Pulmonary artery endothelial cell (primary cell): ENCODE measurements at regions not wholly inside any gene's neighbourhood (a gene's known extent, or its start where the extent isn't known, plus 50 kb on each side); places are given as distances from the start of the nearest gene placed in this dataset.
"Not testable (repeated sequence)": the region's sequence is repeated elsewhere in the genome, so short reads cannot be mapped to it uniquely, and the experiment has no call there.

Source experiments
- DNase-seq: peaks from one replicate; pipeline ENCODE4 v3.0.0-alpha.2; 2011; ENCODE audit warnings: low read depth, low spot score

DNA sequence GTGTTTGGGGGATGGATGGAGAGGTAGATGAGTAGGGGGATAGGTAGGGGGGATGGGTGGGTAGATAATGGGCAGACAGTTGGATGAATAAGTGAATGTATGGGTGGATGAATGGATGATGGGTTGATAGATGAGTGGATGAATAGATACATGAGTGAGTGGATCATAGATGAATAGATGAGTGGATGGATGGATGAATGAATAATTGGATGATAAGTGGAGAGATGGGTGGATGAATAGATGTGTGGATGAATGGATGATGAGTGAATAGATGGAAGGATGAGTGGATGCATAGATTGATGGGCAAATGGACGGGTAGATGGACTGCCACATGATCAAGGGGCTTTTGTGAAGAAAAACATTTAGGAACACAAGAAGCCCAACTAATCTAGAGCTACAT, 133.3 kb upstream of the F3 start:
- no peak for DNase-seq

DNA sequence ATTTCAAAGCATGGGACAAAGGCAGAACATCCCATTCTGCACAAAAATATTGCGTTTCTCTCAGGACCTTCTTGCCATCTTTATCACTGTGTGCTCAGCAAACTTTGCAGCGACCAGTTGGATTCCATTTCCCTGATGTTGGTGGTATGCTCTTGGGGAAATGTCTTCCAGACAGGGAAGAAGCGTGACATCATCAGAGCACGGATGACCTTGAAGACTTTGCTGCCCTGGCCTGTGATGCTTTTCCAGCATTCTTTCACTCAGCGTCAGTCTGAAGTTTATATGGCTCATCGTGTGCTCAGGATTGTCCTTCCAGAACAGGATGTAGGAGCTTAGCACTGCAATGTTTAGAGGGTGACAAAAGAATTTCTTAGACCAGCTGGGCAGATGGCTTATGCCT, 131.4 kb upstream of the F3 start:
- no peak for DNase-seq

DNA sequence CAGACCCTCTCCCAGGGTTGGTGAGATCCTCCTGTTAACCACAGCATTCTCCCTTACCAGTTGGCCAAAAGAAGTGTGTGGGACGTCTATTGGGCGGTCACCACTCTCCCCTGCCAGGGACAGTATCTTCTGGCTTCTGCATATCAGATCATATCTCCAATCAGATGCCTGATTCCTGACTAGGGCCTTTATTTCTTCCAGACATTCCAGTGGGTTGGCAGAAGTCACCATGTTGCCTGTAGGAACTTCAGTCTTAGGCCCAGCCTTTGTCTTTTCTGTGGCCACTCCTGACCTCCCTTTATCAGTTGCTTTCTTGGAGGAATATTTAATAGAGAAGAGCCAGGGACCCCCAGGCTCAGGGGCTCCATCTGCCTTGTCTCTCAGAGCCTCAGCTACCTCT, 130.4 kb upstream of the F3 start:
- DNase-seq = no peak

DNA sequence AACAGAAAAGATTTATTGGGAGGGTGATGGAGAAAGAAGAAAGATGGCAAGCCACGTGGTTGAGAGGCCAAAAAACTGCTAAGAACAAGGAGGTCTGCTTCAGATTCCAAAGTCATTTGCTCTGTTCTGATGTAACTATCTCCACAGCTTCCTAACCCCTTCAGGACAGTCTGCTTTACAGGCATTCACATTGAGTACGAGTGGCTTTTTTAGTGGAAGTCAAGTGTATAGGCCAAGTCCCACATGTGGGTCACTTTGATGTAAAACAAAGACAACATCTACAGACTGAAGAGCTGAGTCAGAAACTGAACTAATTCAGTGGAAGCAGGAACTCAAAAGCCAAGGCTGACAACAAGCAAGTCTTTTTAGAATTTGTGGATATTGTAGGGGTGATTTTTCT, 128.7 kb upstream of the F3 start:
- no peak for DNase-seq

DNA sequence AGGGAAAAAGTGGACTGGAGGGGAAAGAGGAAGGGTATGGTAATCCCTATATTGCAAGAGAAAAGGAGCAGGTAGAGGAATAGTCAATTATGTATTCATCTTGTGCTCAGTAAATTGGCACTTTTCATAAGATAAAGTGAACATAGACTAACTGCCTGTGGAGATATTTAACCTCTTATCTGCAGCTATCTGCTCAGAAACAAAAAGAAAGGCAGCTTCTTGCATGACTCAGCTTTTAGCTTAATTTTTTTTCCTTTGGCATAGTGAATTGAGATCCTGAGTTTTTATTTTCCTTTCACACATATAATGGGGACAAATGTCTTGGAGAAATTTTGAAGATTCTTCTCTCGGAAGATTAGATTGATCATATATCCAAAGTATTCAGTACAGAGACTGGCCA, 127.6 kb upstream of the F3 start:
- DNase-seq = no peak

DNA sequence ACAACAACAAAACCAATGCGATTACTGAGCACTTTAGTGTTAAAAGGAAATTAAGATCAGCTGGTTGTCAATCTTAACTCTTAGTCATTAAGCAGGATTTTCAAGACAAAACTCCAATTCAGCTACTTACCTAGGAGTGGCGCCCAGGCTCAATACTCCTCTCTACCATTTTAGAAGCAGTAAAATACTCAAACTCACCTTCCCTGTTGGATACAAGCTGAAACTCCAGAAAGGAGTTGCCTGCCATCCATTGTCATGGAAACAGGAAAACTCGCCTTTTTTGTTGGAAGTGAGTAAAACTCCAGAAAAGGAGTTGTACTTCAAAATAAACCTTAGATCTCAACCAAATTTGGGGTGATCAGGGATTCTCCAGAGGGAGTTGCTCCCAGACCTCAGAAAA, 127.0 kb upstream of the F3 start:
- no peak for DNase-seq

DNA sequence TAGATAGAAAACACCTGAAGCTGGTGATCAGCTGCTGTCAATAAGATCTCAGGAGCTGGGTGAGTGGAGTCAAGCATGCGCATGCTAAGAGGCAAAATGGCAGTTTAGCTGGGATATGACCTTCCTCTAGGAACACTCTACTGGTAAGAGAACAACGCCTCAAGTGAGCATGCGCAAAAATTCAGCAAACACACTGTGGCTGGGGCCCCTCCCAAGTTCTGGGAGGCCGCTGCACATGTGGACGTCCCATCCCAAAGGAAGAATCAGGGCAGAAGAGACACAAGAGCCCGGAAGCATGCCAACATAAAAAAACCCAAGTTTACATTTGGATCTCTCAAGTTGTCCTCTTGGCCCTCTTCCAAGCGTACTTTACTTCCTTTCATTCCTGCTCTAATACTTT, 126.3 kb upstream of the F3 start:
- DNase-seq = no peak

DNA sequence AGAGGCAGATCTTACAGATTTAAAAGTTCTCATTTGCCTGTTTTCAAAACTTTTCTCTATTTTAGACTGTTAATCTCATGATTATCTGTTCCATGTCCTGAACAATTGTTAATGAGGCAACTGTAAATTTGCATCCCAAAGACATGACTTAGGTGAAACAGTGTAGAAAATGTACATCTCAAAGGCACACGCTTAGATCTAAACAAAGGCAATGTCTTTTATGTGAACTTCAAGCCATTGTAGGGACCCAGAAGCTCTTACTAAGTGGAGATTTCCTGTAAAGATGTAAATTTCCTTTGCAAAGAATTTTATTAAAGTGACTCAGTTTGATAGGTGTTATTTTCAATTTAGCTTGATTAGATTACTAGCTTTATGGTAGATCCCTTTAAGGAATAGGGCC, 125.2 kb upstream of the F3 start:
- DNase-seq = no peak

DNA sequence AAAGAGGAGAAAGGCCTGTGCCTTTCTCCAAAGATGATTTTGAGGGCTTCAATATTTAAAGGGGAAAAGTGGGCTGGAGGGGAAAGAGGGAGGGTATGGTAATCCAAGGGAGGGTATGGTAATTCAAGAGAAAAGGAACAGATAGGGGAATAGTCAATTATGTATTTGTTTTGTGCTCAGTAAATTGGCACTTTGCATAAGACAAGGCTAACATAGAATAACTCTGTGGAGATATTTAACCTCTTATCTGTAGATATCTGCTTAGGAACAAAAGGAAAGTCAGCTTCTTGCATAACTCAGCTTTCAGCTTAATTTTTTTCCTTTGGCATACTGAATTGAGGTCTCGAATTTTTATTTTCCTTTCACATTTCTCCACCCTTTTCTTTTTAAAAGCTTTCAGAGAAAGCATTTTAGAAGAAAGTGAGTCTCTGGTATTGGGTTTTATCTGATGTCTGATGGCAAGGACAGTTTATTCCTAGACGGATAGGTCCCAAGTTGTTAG, 119.9 kb upstream of the F3 start:
- no peak for DNase-seq

DNA sequence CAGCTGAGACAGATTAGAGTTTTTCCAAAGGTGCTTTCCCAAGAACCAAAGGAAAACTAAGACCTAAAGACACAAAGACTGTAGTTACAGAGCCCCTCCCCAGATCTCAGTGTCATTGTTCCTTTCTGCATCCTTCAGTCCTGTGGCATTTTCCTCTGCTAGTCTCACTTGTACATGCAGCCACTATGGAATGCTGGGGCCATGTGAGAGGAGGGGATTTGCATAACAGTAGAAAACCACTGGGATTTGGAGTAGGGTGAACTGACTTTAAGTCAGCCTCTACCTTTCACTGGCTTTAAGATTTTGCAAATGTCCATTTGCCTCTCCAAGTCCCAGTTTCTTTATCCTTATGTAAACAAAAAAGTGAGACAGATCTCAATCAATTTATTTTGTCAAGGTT, 119.4 kb upstream of the F3 start:
- DNase-seq = no peak

DNA sequence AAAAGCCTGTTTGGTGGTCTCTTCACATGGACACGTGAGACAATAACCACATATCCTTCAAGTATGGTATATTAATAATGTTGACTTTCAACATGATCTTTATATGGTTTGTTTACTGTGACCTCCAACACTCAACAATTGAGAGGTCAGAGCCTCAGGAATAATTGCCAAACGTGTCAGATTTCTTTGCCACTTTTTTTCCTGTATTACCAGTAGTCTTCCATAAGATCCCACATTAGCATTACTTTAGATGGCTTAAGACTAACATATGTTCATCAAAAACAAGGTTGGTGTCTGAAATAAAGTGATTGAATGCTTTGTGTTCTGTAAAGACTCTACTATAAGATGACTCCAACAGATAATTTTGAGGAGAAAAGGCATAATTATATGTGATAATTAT, 118.7 kb upstream of the F3 start:
- DNase-seq = no peak

DNA sequence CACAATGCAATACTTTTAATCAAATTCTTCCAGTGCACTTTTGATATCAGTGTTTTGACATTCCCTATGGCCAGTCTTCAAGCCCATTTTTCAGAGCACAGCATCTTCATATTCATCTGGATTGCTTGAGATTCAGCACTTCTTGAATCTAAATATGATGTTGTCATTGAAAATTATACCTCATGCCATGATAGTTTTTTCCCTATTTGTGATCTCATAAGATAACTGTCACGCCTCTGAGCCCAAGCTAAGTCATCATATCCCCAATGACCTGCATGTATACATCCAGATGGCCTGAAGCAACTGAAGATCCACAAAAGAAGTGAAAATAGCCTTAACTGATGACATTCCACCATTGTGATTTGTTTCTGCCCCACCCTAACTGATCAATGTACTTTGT, 117.6 kb upstream of the F3 start:
- DNase-seq = not testable (repeated sequence)

DNA sequence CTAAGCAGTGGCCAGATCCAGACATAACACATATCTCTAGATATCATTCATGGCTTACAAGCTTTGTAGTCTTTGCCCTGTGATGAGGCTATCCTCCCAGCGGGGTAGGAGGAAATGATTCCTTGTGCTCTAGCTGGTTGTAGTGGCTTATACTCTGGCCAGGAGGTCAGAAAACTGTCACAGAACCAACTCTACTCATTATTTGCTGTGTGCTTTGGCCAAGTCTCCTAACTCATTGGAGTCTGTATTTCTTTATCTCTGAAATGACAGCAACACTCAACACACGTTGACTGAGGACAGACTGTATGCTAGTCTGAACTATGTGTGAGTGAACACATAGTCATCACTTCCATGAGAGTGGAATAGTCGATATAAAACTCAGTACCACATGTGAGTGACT, 116.7 kb upstream of the F3 start:
- no peak for DNase-seq

DNA sequence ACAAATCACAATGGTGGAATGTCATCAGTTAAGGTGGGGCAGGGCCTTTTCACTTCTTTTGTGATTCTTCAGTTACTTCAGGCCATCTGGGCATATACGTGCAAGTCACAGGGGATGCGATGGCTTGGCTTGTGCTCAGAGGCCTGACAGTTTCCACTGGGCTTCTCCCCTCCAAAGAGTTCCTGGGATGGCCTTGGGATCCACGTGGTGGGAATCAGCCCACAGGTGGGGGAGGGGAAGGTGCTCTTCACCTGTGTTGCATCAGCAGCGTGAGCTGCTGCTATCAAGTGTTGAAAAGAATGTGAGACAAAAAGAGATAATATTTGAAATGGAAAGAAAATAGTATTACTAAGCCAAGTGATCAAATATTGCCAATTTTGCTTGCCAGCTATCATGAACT, 116.2 kb upstream of the F3 start:
- DNase-seq = not testable (repeated sequence)

DNA sequence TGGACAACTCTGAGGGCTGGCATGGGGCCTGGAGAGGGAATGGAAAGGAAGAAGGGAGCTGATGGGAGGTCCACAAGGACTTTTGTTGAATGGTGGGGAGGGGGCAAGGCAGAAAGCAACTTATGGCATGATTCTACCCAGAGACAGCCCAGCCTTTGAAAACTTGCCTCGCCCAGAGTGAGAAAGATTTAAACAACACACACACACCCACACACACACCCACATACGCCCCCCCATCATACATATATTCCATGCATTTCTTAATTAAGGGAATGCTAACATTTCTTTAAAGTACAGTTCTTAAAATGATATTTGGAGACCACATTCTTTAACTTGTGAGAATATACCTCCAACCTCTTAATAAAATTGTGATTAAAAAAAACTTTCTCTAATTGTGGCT, 115.4 kb upstream of the F3 start:
- no peak for DNase-seq

DNA sequence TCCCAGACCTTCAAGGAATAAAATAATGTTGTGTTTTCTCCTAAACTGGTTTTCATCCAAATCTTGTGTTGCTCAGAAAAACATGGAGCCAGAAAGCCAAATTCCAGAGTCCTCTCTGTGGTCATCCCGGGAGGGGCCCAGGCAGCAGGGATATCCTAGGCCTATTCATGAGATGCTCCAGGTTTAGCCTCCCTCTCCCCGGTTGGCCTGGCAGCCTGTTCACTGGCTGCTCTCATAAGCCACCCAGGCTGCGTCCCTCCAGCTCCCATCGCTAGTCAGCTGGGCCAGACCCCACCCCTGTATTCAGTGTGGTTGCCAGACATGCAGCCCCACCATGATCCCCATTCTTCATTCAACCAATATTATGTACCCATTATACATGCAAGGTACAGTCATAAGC, 113.4 kb upstream of the F3 start:
- DNase-seq = no peak

DNA sequence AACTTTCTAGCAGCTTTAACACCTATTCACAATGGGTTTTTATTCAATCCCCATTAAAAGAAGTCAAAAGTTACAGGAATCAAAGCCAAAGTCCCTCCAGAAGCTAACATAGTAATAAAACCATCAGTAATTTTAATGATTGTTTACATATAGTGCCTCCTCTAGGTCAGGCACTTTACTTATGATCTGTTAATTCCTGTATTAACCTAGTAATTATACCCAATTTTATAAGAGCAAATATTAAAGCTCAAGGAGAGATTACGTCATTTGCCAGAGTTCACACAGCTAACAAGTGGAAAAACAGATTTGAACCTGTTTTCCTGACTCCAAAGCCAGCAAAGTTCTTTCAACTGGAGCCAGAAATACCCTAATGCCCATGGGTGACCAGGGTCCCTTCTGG, 112.9 kb upstream of the F3 start:
- no peak for DNase-seq

DNA sequence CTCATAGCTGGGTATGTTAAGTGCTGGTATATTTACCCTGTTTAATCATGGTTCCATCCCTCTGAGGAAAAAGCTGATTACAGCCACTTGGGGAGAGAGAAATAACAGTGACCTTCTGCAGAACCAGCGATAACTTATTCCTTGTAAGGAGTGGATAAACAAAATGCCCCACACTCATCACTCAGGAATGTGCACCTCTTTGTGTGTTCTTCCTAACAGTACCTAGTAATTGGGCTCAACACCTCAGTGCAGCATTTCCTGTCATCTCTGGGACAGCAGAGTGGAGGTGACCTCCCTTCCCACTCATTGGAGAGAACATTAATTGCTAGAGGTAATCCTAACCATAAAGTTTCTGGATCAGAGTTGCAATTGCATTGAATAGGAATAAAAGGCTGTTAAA, 112.5 kb upstream of the F3 start:
- DNase-seq = peak; percentile 24

DNA sequence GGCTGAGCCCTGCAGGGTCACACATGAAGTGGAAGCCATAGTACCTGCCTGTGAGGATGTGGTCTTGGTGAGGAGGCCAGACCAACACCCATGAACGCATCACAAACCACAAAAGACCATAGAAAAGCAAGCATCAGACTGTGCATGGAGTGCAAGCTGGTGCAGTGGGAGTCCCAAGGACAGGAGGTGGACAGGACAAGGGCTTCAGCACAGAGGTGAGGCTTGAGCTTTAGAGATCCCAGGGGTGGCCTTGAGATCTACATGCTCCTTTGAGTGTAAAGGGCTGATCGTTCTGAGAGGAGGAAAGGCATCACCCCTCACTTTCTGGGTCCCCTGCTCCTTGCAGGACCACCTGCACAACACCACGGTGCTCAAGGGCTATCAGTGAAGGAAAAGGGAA, 111.9 kb upstream of the F3 start:
- no peak for DNase-seq

DNA sequence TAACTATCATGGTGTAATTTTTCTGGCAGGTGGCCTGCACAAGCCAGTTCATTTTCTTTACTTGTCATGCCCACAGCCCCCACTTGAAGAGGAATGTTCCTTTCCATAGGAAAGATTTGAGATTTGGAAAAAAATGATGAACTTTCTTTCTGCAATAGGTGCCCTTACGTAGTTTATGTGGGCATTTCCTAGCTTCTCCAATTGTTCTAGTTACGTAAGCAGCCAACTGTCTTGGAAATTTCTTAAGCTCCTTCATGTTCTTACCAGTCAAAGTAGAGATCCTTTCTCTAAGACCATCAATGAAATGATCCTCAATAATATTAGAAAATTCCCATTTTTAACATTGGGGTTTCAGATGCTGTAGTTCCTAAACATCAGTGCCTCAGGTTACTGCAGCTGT, 109.5 kb upstream of the F3 start:
- DNase-seq = no peak

DNA sequence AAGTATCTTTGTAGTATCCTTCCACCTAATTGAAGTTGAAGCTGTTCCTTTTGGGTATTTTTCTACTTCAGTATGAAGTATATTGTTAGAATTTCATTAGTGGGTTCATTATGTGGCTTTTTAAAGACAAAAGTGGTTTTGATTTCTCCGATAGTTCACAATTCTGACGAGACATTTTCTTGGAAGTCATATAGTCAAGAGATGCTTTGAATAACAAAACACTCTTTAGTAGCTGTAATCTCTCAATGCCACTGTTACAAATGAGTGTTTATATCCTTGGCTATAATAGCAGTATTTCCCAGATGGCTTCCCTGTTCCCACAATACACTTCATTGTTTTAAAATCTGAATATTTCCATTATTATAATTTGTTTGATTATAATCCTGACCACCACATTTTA, 108.7 kb upstream of the F3 start:
- no peak for DNase-seq

DNA sequence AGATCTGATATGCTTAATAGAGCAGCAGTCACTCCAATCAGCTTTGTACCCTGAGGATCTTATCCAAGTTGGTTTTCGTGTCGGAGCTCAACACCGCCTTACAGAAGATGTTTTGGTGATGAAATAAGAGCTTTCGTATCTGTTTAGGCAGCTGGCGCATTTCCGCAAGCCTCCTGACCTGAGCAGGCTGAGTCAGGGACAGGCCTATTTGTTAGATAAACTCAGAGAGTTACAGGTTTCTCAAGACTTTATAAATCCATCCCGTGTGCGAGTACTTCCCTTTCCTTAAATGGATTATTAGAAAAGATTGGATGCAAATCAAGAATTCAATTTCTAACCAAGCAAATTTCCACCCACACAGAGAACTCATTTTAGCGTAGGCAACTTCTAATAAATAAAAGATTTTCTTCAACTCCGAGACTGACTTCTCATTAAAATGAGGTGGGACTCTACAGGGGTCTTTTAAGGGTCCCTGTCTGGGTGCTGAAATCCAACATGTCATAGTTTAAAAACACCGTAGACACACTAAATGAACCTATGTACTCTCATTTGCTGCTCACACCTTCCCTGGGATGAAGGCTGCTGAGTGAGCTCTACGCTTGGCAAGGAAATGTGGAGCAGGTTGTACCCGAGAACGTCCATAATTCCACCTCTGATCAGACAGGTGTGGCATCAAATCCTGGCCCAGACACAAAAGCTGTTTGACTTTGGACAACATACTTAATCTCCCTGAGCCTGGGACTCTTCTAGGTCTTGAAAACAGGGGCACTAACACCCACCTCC, 106.9 kb upstream of the F3 start:
- DNase-seq = peak; percentile 84

DNA sequence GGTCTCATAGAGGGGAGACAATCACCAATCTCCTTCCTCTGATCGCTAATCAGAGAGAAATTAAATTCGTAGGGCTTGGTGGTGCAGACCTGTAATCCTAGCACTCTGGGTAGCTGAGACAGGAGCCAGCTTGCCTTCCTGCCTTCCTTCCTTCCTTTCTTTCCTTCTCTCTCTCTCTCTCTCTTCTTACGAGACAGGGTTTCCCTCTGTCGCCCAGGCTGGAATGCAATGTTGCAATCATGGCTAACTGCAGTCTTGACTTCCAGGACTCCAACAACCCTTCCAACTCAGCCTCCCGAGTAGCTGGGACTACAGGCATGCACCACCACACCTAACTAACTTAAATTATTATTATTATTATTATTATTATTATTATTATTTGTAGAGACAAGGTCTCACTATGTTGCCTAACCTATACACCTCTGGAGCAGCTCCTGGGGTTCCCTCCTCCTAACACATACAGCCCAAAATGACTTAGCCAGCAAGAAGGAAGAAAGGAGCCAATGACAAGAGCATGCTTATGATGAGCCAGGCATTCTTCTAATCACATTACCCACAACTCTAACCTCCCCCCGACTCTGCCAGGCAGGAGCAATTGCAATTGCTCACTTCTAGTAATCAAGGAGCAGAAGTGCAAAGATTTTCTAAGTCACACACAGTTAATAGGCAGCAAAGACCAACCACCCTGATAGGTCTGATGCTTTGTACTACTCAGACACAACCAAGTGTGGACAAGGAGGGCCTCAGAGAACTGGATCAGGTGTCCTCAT, 105.4 kb upstream of the F3 start:
- no peak for DNase-seq
